Lung (tissue), 11 donors: ENCODE measurements at regions not wholly inside any gene's neighbourhood (a gene's known extent, or its start where the extent isn't known, plus 50 kb on each side); places are given as distances from the start of the nearest gene placed in this dataset.

ENCODE experiments used
- ATAC-seq: fragments of 200-7000 bp; cut with Tn5 transposase; one replicate; pipeline ENCODE4 v1.9.1; 2020; ENCODE audit warnings: moderate number of reproducible peaks; ENCODE audit not compliant: insufficient read depth, low FRiP score
- DNase-seq, 3 donors: peaks; one replicate each; pipeline ENCODE4 v3.0.0-alpha.2; 2013 to 2017
- H3K27ac ChIP-seq, 2 donors: one replicate each; pipeline ENCODE4 v1.5.1; 2013; ENCODE audit warnings: mild to moderate bottlenecking in 2 of 2, moderate library complexity in 2 of 2, control low read depth in 1 of 2, inconsistent platforms in 1 of 2, low read depth in 1 of 2, low read length in 1 of 2
- H3K27me3 ChIP-seq, 3 donors: one replicate each; pipeline ENCODE4 v1.5.1; 2013; ENCODE audit warnings: low read length in 2 of 3; ENCODE audit not compliant: control insufficient read depth in 3 of 3, insufficient read depth in 3 of 3
- H3K36me3 ChIP-seq, 4 donors: one replicate each; pipeline ENCODE4 v1.5.1; 2013; ENCODE audit warnings: low read length in 4 of 4, mild to moderate bottlenecking in 1 of 4, moderate library complexity in 1 of 4; ENCODE audit not compliant: control insufficient read depth in 4 of 4, insufficient read depth in 4 of 4
- H3K4me1 ChIP-seq, 5 donors: one replicate each; pipeline ENCODE4 v1.5.1; 2013; ENCODE audit warnings: low read length in 5 of 5, mild to moderate bottlenecking in 2 of 5, moderate library complexity in 1 of 5; ENCODE audit not compliant: control insufficient read depth in 5 of 5, insufficient read depth in 5 of 5
- H3K4me3 ChIP-seq: one replicate; pipeline ENCODE4 v1.5.1; 2013; ENCODE audit warnings: mild to moderate bottlenecking, control low read depth, moderate library complexity
- H3K9ac ChIP-seq, 2 donors: one replicate each; pipeline ENCODE4 v1.5.1; 2013; ENCODE audit warnings: low read length in 2 of 2, control low read depth in 1 of 2; ENCODE audit not compliant: insufficient read depth in 1 of 2
- H3K9me3 ChIP-seq, 4 donors: one replicate each; pipeline ENCODE4 v1.5.1; 2013; ENCODE audit warnings: low read length in 3 of 4, mild to moderate bottlenecking in 1 of 4, moderate library complexity in 1 of 4; ENCODE audit not compliant: control insufficient read depth in 4 of 4, insufficient read depth in 3 of 4
- CTCF ChIP-seq: IDR thresholded peaks from 2 replicates; pipeline ENCODE4 v1.5.1; 2012; ENCODE audit warnings: mild to moderate bottlenecking; ENCODE audit errors: control extremely low read depth, extremely low read depth
- WGBS, 2 donors: extraction: QIAGEN DNeasy Blood & Tissue Kit; methylation state at CpG; one replicate each; pipeline ENCODE4 v1.1.7; 2013; 5-methylcytosine and 5-hydroxymethylcytosine counted together
- donor health status: control.
- donor health status: control.
- donor health status: Bipolar disorder and iron deficiency.
- donor health status: healthy.
- donor health status: DM: yes; HTN: yes; CAD: no.

GRCh38 chr16:64422259-64422658 is 699.6 kb downstream of the CDH11 start:
- 86 to 95% methylated on average over 1 of the region's 1 CpG for WGBS, 2 donors
- Histone ChIP-seq H3K9ac (no peak overlapping the region), H3K4me1 (no peaks in the 10 kb centered on the region), H3K27ac (no peak overlapping the region), H3K4me3 (no peak overlapping the region), H3K36me3 (no peaks in the 10 kb centered on the region), H3K27me3 (no peaks in the 10 kb centered on the region), H3K9me3 (peaks cover 0 to 2% (median 0%) of the 10 kb centered on the region in 4 donors)
- TF ChIP-seq CTCF, result no peak
- DNase-seq (no peak), ATAC-seq (no peak)

- no peak for TF ChIP-seq CTCF
- no peak for DNase-seq
- Histone ChIP-seq H3K36me3 (no peaks in the 10 kb centered on the region), H3K9me3 (peaks cover 0 to 2% (median 0%) of the 10 kb centered on the region in 4 donors), H3K4me1 (no peaks in the 10 kb centered on the region), H3K27ac (no peak overlapping the region), H3K9ac (no peak overlapping the region), H3K27me3 (no peaks in the 10 kb centered on the region), H3K4me3 (no peak overlapping the region)
- ATAC-seq, result no peak
- 71 to 79% methylated on average over 1 of the region's 1 CpG for WGBS, 2 donors
Measured at GRCh38 chr16:64421515-64421914, 700.3 kb downstream of the CDH11 start.

- no peak for ATAC-seq
- Histone ChIP-seq H3K36me3 (no peaks in the 10 kb centered on the region), H3K27me3 (no peaks in the 10 kb centered on the region), H3K4me1 (peaks cover 0 to 6% (median 0%) of the 10 kb centered on the region in 5 donors), H3K9ac (no peak overlapping the region), H3K4me3 (no peak overlapping the region), H3K27ac (no peak overlapping the region), H3K9me3 (peaks cover 0 to 2% (median 0%) of the 10 kb centered on the region in 4 donors)
- no peak for TF ChIP-seq CTCF
- WGBS, 2 donors, result 80 to 85% methylated on average over 4 of the region's 4 CpGs
- no peak for DNase-seq
Measured at GRCh38 chr16:64419832-64420231, 702.0 kb downstream of the CDH11 start.

- Histone ChIP-seq H3K9ac (no peak overlapping the region), H3K9me3 (peaks cover 0 to 2% (median 0%) of the 10 kb centered on the region in 4 donors), H3K27me3 (no peaks in the 10 kb centered on the region), H3K4me3 (no peak overlapping the region), H3K27ac (no peak overlapping the region), H3K4me1 (peaks cover 0 to 6% (median 0%) of the 10 kb centered on the region in 5 donors), H3K36me3 (no peaks in the 10 kb centered on the region)
- WGBS, 2 donors, result 40 to 64% methylated on average over 1 of the region's 1 CpG
- no peak for DNase-seq
- no peak for TF ChIP-seq CTCF
- no peak for ATAC-seq
Measured at GRCh38 chr16:64417711-64418227, 704.1 kb downstream of the CDH11 start.
